Heart right ventricle (tissue), 16 donors: ENCODE measurements at regions not wholly inside any gene's neighbourhood (a gene's known extent, or its start where the extent isn't known, plus 50 kb on each side); places are given as distances from the start of the nearest gene placed in this dataset.

ENCODE experiments used
- ATAC-seq, 8 donors: fragments of 200-7000 bp; cut with Tn5 transposase; one replicate each; pipeline ENCODE4 v1.9.1; 2020; ENCODE audit warnings: mild to moderate bottlenecking in 8 of 8, moderate library complexity in 8 of 8, moderate number of reproducible peaks in 1 of 8
- DNase-seq, 2 donors: peaks; one replicate each; pipeline ENCODE4 v3.0.0-alpha.2; 2020
- H3K27ac ChIP-seq, 10 donors: fragments of 200-600 bp; sonication (generic) in 2 of 10; one replicate each; pipeline versions ENCODE4 v1.5.0 to v1.8.0; 2020 to 2022; ENCODE audit warnings: mild to moderate bottlenecking in 3 of 10
- H3K27me3 ChIP-seq, 7 donors: fragments of 200-600 bp; one replicate each; pipeline ENCODE4 v1.8.0; 2021 to 2022; ENCODE audit warnings: mild to moderate bottlenecking in 2 of 7
- H3K36me3 ChIP-seq, 9 donors: fragments of 200-600 bp; sonication (generic) in 1 of 9; one replicate each; pipeline versions ENCODE4 v1.5.0 to v1.8.0; 2020 to 2022; ENCODE audit warnings: mild to moderate bottlenecking in 2 of 9
- H3K4me1 ChIP-seq, 9 donors: fragments of 200-600 bp; sonication (generic) in 1 of 9; one replicate each; pipeline versions ENCODE4 v1.5.0 to v1.8.0; 2020 to 2022; ENCODE audit warnings: mild to moderate bottlenecking in 4 of 9
- H3K4me3 ChIP-seq, 10 donors: fragments of 200-600 bp; sonication (generic) in 2 of 10; one replicate each; pipeline versions ENCODE4 v1.5.0 to v1.8.0; 2020 to 2022; ENCODE audit warnings: mild to moderate bottlenecking in 7 of 10, moderate library complexity in 2 of 10
- H3K9me3 ChIP-seq, 11 donors: fragments of 200-600 bp in 10 of 11; sonication (generic) in 2 of 11; one replicate each; pipeline versions ENCODE4 v1.5.0 to v1.8.0; 2013 to 2022; ENCODE audit warnings: mild to moderate bottlenecking in 2 of 11, control low read depth in 1 of 11, moderate library complexity in 1 of 11
- CTCF ChIP-seq, 9 donors: fragments of 200-600 bp; sonication (generic) in 2 of 9; IDR thresholded peaks; one replicate each; pipeline versions ENCODE4 v1.5.0 to v1.8.0; 2021 to 2022; ENCODE audit warnings: antibody characterized with exemption in 9 of 9, mild to moderate bottlenecking in 5 of 9, moderate library complexity in 1 of 9
- WGBS, 2 donors: extraction: QIAGEN DNeasy Blood & Tissue Kit; methylation state at CpG; one replicate each; pipeline ENCODE4 v1.1.7; 2013; ENCODE audit warnings: inconsistent platforms in 1 of 2; 5-methylcytosine and 5-hydroxymethylcytosine counted together
- intact Hi-C, 10 donors: fragments of 100-400 bp; cut with DNase I; formaldehyde crosslinking; loops; one replicate each; pipeline versions ENCODE4 v1.11.1 to v1.14.2; 2022
- donor health status: Arrhythmogenic right ventricular cardiomyopathy.
- donor health status: ischemic (EF 13 %, LVEDD 7.1; RV severe dilation, severe dysfunction).
- donor health status: healthy with polysubstance abuse.
- donor health status: DM: no; HTN: yes; CAD: no.
- donor health status: DM: no; HTN: no; CAD: no.
- donor health status: ischemic (EF 25% LVEDD 6.9; RV normal size, moderate dysfunction).
- donor health status: ischemic (EF 25% LVEDD 5.7; RV mildly dilated, moderate dysfunction).
- donor health status: healthy.
- donor health status: DM: yes; HTN: yes; CAD: no.
- donor health status: Ischemic cardiomyopathy.
- donor health status: ischemic (EF 35%, LVEDD 5.7; RV mildly dilated, moderate dysfunction).
- donor health status: nonischemic (EF 11% LVEDD 7.7; RV severe dilation, severe dysfunction).
- donor health status: DM: yes; HTN: yes; CAD: no.
- donor health status: PGD.
- donor health status: ischemic (EF 29% LVEDD 5.4; RV normal size, mild dysfunction).
- donor health status: nonischemic (EF 23%, LVEDD 6.1; RV moderate dilation, normal function).

GRCh38 chr15:36363335-36363734 lies 216.1 kb upstream of the CDIN1 start:
- peak in 3 of 8 donors; percentile 42 to 52 (median 44) for ATAC-seq
- H3K4me3 ChIP-seq: no peak overlapping the region
- TF ChIP-seq CTCF (IDR thresholded peaks at IDR 0.05): no peak
- no peak overlapping the region for H3K27ac ChIP-seq
- H3K4me1 ChIP-seq: peaks cover 0 to 20% (median 7%) of the 10 kb centered on the region in 9 donors
- no peak for DNase-seq
- H3K9me3 ChIP-seq: no peaks in the 10 kb centered on the region
- H3K27me3 ChIP-seq: no peaks in the 10 kb centered on the region
- H3K36me3 ChIP-seq: no peaks in the 10 kb centered on the region
- intact Hi-C loops: no loop called here
- 38 to 42% methylated on average over 4 of the region's 4 CpGs for WGBS, 2 donors

DNA sequence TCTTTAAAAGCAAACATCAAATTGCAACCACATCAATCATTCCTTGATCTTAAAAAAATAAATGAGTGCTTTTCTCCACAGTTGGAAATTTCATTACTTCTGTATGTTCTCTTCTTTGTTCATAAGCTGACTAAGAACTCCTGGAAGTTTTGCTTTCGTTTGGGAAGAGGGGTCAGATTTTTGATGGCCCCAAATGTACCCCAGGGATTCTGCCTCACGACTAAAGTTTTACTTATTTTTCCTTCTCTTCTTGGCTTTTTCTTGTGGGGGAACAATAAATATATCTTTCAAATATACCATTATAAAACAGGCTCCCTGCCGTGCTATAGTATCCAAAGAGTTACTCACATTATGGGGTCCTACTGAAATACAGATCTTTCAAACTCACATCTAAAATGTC lies 215.0 kb upstream of the CDIN1 start:
- intact Hi-C loops: no loop called here
- DNase-seq: no peak
- 66 to 79% methylated on average over 3 of the region's 3 CpGs for WGBS, 2 donors
- no peak overlapping the region for H3K27ac ChIP-seq
- TF ChIP-seq CTCF (IDR thresholded peaks at IDR 0.05): no peak
- no peaks in the 10 kb centered on the region for H3K36me3 ChIP-seq
- ATAC-seq: no peak
- peaks cover 0 to 14% (median 7%) of the 10 kb centered on the region in 9 donors for H3K4me1 ChIP-seq
- H3K4me3 ChIP-seq: no peak overlapping the region
- no peaks in the 10 kb centered on the region for H3K27me3 ChIP-seq
- H3K9me3 ChIP-seq: no peaks in the 10 kb centered on the region

- no peak overlapping the region for H3K27ac ChIP-seq
- no peak for TF ChIP-seq CTCF (IDR thresholded peaks at IDR 0.05)
- H3K4me1 ChIP-seq: peaks cover 0 to 14% (median 7%) of the 10 kb centered on the region in 9 donors
- no peaks in the 10 kb centered on the region for H3K36me3 ChIP-seq
- no peaks in the 10 kb centered on the region for H3K9me3 ChIP-seq
- 53% methylated on average over 2 of the region's 2 CpGs for WGBS, 2 donors
- H3K27me3 ChIP-seq: no peaks in the 10 kb centered on the region
- DNase-seq: no peak
- intact Hi-C loops: no loop called here
- ATAC-seq: no peak
- H3K4me3 ChIP-seq: no peak overlapping the region
These were observed 213.5 kb upstream of the CDIN1 start for GRCh38 chr15:36365963-36366362.

DNA sequence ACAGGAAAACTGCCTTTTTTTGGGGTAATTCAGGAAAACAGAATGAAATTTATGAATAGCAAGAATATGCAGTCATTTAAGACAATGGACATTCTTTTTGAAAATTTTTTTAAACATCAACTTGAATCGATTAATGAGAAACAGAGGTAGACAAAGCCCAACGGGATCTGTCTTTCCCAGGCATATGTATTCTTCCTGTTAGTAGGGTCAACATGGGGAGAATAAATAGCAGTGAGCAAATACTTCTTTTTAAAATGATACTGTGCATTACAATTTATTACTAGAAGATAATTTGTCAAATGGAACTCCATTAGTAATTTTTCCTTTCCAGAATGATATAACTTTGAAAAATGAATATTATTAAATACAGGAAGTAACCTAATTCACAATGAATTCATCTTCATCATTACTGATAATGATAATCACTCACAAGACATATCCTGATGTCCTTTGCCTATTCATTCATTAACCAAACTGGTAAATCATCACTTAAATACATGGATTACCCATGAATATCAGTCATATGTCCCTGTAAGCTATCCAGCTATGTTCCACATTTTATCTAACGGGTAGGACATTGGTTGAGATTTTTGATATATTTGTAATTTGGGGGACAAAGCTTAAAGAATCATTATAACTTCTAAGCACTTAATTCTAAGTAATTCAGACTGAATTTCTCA lies 209.2 kb upstream of the CDIN1 start:
- Histone ChIP-seq H3K27me3 (no peaks in the 10 kb centered on the region), H3K36me3 (no peaks in the 10 kb centered on the region), H3K27ac (no peak overlapping the region), H3K9me3 (no peaks in the 10 kb centered on the region), H3K4me1 (no peaks in the 10 kb centered on the region), H3K4me3 (no peak overlapping the region)
- intact Hi-C loops: no loop called here
- WGBS, 2 donors: 79 to 87% methylated on average over 3 of the region's 3 CpGs
- no peak for TF ChIP-seq CTCF (IDR thresholded peaks at IDR 0.05)
- DNase-seq (no peak), ATAC-seq (no peak)
